ENCODE measurements at regions not wholly inside any gene's neighbourhood (a gene's known extent, or its start where the extent isn't known, plus 50 kb on each side); places are given as distances from the start of the nearest gene placed in this dataset.

DNA sequence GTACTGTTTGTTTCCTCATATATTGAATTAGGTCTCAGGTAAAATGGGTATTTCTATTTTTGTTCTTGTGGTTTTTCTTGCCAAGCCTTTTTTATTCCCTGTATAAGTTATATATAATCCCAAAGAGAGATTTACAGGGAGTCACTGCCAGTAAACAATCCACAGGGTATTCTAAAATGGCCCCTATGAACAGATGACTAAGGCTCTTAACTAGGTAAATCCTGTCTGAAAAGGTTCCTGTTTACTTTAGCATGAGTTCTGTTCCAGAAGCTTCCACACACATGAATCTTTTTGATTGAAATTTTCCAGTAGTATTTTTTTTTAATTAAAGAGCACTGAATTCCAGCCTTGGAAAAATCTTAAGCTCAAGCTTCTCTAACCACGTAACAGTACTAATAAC, 552.8 kb upstream of the CCDC179 start:
- TF ChIP-seq, protein P1, sequence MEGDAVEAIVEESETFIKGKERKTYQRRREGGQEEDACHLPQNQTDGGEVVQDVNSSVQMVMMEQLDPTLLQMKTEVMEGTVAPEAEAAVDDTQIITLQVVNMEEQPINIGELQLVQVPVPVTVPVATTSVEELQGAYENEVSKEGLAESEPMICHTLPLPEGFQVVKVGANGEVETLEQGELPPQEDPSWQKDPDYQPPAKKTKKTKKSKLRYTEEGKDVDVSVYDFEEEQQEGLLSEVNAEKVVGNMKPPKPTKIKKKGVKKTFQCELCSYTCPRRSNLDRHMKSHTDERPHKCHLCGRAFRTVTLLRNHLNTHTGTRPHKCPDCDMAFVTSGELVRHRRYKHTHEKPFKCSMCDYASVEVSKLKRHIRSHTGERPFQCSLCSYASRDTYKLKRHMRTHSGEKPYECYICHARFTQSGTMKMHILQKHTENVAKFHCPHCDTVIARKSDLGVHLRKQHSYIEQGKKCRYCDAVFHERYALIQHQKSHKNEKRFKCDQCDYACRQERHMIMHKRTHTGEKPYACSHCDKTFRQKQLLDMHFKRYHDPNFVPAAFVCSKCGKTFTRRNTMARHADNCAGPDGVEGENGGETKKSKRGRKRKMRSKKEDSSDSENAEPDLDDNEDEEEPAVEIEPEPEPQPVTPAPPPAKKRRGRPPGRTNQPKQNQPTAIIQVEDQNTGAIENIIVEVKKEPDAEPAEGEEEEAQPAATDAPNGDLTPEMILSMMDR (IDR thresholded peaks at IDR 0.05) = no peak
- TF ChIP-seq POLR2A (IDR thresholded peaks at IDR 0.05) = no peak
